ENCODE measurements at regions not wholly inside any gene's neighbourhood (a gene's known extent, or its start where the extent isn't known, plus 50 kb on each side); places are given as distances from the start of the nearest gene placed in this dataset.

DNA sequence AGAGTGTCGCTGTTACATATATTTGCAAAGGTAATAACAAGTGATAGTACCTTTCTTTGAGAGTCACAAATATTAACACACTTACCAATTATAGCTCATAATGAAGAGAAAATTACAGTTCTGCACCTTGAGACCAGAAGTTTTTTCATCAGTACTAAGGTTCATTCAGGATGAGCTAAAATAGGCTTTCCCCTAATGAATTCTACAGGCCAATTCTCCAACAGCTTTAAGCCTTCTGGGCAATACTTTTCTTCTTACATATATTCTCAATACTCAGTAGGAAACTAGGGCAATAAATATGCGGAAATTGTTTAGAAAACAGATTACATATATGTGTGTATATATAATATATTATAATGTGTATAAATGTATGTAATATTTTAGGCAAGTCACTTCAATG, 2672.8 kb upstream of the PCDH20 start:
- TF ChIP-seq POLR2A (IDR thresholded peaks at IDR 0.05): no peak
- TF ChIP-seq, protein P1, sequence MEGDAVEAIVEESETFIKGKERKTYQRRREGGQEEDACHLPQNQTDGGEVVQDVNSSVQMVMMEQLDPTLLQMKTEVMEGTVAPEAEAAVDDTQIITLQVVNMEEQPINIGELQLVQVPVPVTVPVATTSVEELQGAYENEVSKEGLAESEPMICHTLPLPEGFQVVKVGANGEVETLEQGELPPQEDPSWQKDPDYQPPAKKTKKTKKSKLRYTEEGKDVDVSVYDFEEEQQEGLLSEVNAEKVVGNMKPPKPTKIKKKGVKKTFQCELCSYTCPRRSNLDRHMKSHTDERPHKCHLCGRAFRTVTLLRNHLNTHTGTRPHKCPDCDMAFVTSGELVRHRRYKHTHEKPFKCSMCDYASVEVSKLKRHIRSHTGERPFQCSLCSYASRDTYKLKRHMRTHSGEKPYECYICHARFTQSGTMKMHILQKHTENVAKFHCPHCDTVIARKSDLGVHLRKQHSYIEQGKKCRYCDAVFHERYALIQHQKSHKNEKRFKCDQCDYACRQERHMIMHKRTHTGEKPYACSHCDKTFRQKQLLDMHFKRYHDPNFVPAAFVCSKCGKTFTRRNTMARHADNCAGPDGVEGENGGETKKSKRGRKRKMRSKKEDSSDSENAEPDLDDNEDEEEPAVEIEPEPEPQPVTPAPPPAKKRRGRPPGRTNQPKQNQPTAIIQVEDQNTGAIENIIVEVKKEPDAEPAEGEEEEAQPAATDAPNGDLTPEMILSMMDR (IDR thresholded peaks at IDR 0.05): no peak

Measured in suprapubic skin (tissue), 3 donors.